ENCODE measurements at regions not wholly inside any gene's neighbourhood (a gene's known extent, or its start where the extent isn't known, plus 50 kb on each side); places are given as distances from the start of the nearest gene placed in this dataset.

GRCh38 chr22:47655930-47656329 is 893.5 kb downstream of the TBC1D22A start:
- no peak for DNase-seq (ENCODE audit: extremely low read depth, insufficient read length)
- H3K27me3 ChIP-seq (replicated peaks; ENCODE audit: control insufficient read depth, insufficient read depth, low read length) = no peaks in the 10 kb centered on the region
- no peaks in the 10 kb centered on the region for H3K36me3 ChIP-seq (ENCODE audit: control insufficient read depth, insufficient read depth, low read length)
- H3K4me3 ChIP-seq (replicated peaks; ENCODE audit: low read depth, low read length) = no peak overlapping the region
- no peak for TF ChIP-seq CTCF (IDR thresholded peaks at IDR 0.05; ENCODE audit: insufficient read depth, low read length, poor library complexity, severe bottlenecking)

GRCh38 chr22:47654922-47655491 is 892.6 kb downstream of the TBC1D22A start:
- H3K36me3 ChIP-seq (ENCODE audit: control insufficient read depth, insufficient read depth, low read length) = no peaks in the 10 kb centered on the region
- no peaks in the 10 kb centered on the region for H3K27me3 ChIP-seq (replicated peaks; ENCODE audit: control insufficient read depth, insufficient read depth, low read length)
- no peak overlapping the region for H3K4me3 ChIP-seq (replicated peaks; ENCODE audit: low read depth, low read length)
- DNase-seq (ENCODE audit: extremely low read depth, insufficient read length) = no peak
- TF ChIP-seq CTCF (IDR thresholded peaks at IDR 0.05; ENCODE audit: insufficient read depth, low read length, poor library complexity, severe bottlenecking) = no peak

- Histone ChIP-seq H3K36me3 (ENCODE audit: control insufficient read depth, insufficient read depth, low read length) (no peaks in the 10 kb centered on the region), H3K27me3 (replicated peaks; ENCODE audit: control insufficient read depth, insufficient read depth, low read length) (no peaks in the 10 kb centered on the region), H3K4me3 (replicated peaks; ENCODE audit: low read depth, low read length) (no peak overlapping the region)
- no peak for TF ChIP-seq CTCF (IDR thresholded peaks at IDR 0.05; ENCODE audit: insufficient read depth, low read length, poor library complexity, severe bottlenecking)
- DNase-seq (ENCODE audit: extremely low read depth, insufficient read length) = no peak
Observed at GRCh38 chr22:47653921-47654320, 891.5 kb downstream of the TBC1D22A start.

- H3K27me3 ChIP-seq (replicated peaks; ENCODE audit: control insufficient read depth, insufficient read depth, low read length) = no peaks in the 10 kb centered on the region
- H3K36me3 ChIP-seq (ENCODE audit: control insufficient read depth, insufficient read depth, low read length) = no peaks in the 10 kb centered on the region
- no peak overlapping the region for H3K4me3 ChIP-seq (replicated peaks; ENCODE audit: low read depth, low read length)
- DNase-seq (ENCODE audit: extremely low read depth, insufficient read length) = no peak
- no peak for TF ChIP-seq CTCF (IDR thresholded peaks at IDR 0.05; ENCODE audit: insufficient read depth, low read length, poor library complexity, severe bottlenecking)
Observed at GRCh38 chr22:47651216-47651987, 889.0 kb downstream of the TBC1D22A start.

GRCh38 chr22:47647720-47648119 is 885.3 kb downstream of the TBC1D22A start:
- no peak overlapping the region for H3K4me3 ChIP-seq (replicated peaks; ENCODE audit: low read depth, low read length)

More at GRCh38 chr22:47647720-47648119, 885.3 kb downstream of the TBC1D22A start:
- DNase-seq (ENCODE audit: extremely low read depth, insufficient read length) = no peak
- Histone ChIP-seq H3K27me3 (replicated peaks; ENCODE audit: control insufficient read depth, insufficient read depth, low read length) (no peaks in the 10 kb centered on the region), H3K36me3 (ENCODE audit: control insufficient read depth, insufficient read depth, low read length) (no peaks in the 10 kb centered on the region)
- TF ChIP-seq CTCF (IDR thresholded peaks at IDR 0.05; ENCODE audit: insufficient read depth, low read length, poor library complexity, severe bottlenecking) = no peak
